Endothelial cell of umbilical vein (primary cell): ENCODE measurements at regions not wholly inside any gene's neighbourhood (a gene's known extent, or its start where the extent isn't known, plus 50 kb on each side); places are given as distances from the start of the nearest gene placed in this dataset.

Source experiments
- BruUV-seq: library from RNA; stranded (reverse); fragments of 400-500 nt; replicated peaks from 2 replicates; lab custom pipeline; 2021; lab: Mats Ljungman, UMichigan
- CTCF ChIA-PET: fragments of 300-600, 350-600 bp; sonication (Branson Sonifier 250); formaldehyde crosslinking; loops from one replicate; lab custom pipeline; 2021; ENCODE audit warnings: antibody characterized with exemption, inconsistent platforms; lab: Charles Lee
- POLR2A ChIA-PET: fragments of 300-600, 350-600 bp; sonication (Branson Sonifier 250); formaldehyde crosslinking; loops from one replicate; lab custom pipeline; 2021; ENCODE audit warnings: antibody characterized with exemption, inconsistent platforms; lab: Charles Lee
- DNase-seq: peaks from one replicate; pipeline ENCODE4 v3.0.0-alpha.2; 2011; ENCODE audit warnings: low read depth, low spot score
- FAIRE-seq: peaks from 2 replicates; lab custom pipeline; 2011; peaks lifted over from hg19 to GRCh38; lab: Jason Lieb, UNC
- H2AFZ ChIP-seq: 2 replicates; pipeline ENCODE4 v1.6.0; 2012; ENCODE audit warnings: low read depth, low read length, control low read depth, inconsistent platforms
- H3K27ac ChIP-seq: 2 replicates; pipeline ENCODE4 v1.5.1; 2011; ENCODE audit warnings: low read depth, mild to moderate bottlenecking, control low read depth, low read length, moderate library complexity; ENCODE audit not compliant: insufficient read depth
- H3K27me3 ChIP-seq, 2 experiments: 2 replicates each; pipeline versions ENCODE4 v1.6.0 to v1.6.1; 2011; ENCODE audit warnings: low read length in 2 of 2, mixed read lengths in 1 of 2; ENCODE audit not compliant: control insufficient read depth in 2 of 2, insufficient read depth in 2 of 2
- H3K36me3 ChIP-seq, 2 experiments: 2 replicates in 1 of 2; 3 replicates in 1 of 2; pipeline ENCODE4 v1.5.1; 2011; ENCODE audit warnings: low read length in 2 of 2, mild to moderate bottlenecking in 1 of 2, moderate library complexity in 1 of 2; ENCODE audit not compliant: control insufficient read depth in 2 of 2, insufficient read depth in 2 of 2; ENCODE audit errors: extremely low read depth in 1 of 2
- H3K4me1 ChIP-seq: 3 replicates; pipeline ENCODE4 v1.5.1; 2011; ENCODE audit warnings: mild to moderate bottlenecking, low read length; ENCODE audit not compliant: control insufficient read depth, insufficient read depth; ENCODE audit errors: extremely low read depth
- H3K4me2 ChIP-seq: 2 replicates; pipeline ENCODE4 v1.6.1; 2011; ENCODE audit warnings: low read length, control low read depth, mixed read lengths; ENCODE audit not compliant: insufficient read depth
- H3K4me3 ChIP-seq, 3 experiments: fragments of 200-600 bp in 1 of 3; sonication (generic), shearing (Covaris generic) in 1 of 3; replicated peaks in 1 of 3; 2 replicates each; pipeline ENCODE4 v1.5.1; 2011 to 2016; ENCODE audit warnings: control low read depth in 3 of 3, low read length in 3 of 3, mild to moderate bottlenecking in 2 of 3, inconsistent platforms in 1 of 3, low read depth in 1 of 3, moderate library complexity in 1 of 3; ENCODE audit not compliant: insufficient read depth in 1 of 3
- H3K79me2 ChIP-seq: 2 replicates; pipeline ENCODE4 v1.6.0; 2012; ENCODE audit warnings: low read length, inconsistent platforms; ENCODE audit not compliant: control insufficient read depth, insufficient read depth
- H3K9ac ChIP-seq: replicated peaks from 2 replicates; pipeline ENCODE3; 2011; ENCODE audit warnings: low read length, control low read depth; ENCODE audit not compliant: insufficient read depth; ENCODE audit errors: extremely low read depth
- H3K9me1 ChIP-seq: replicated peaks from 3 replicates; pipeline ENCODE4 v1.6.0; 2011; ENCODE audit warnings: mild to moderate bottlenecking, low read length; ENCODE audit not compliant: control insufficient read depth, insufficient read depth; ENCODE audit errors: extremely low read depth
- H3K9me3 ChIP-seq: replicated peaks from 2 replicates; pipeline ENCODE4 v1.5.1; 2012; ENCODE audit warnings: low read length, inconsistent platforms; ENCODE audit not compliant: control insufficient read depth, insufficient read depth
- H4K20me1 ChIP-seq: replicated peaks from 2 replicates; pipeline ENCODE3; 2011; ENCODE audit warnings: mild to moderate bottlenecking, low read length; ENCODE audit not compliant: control insufficient read depth, insufficient read depth; ENCODE audit errors: extremely low read depth
- EZH2 ChIP-seq: IDR thresholded peaks from 2 replicates; pipeline ENCODE4 v1.6.1; 2012; ENCODE audit warnings: borderline replicate concordance, low read depth, mild to moderate bottlenecking, moderate library complexity, low read length, inconsistent platforms; ENCODE audit not compliant: severe bottlenecking
- FOS ChIP-seq: IDR thresholded peaks from 2 replicates; pipeline ENCODE4 v1.6.1; 2011; ENCODE audit warnings: mild to moderate bottlenecking, low read length, moderate library complexity, borderline replicate concordance; ENCODE audit not compliant: insufficient read depth
- GATA2 ChIP-seq: IDR thresholded peaks from 2 replicates; pipeline ENCODE4 v1.7.0; 2011; ENCODE audit warnings: low read depth, mild to moderate bottlenecking, moderate library complexity, mixed read lengths, low read length; ENCODE audit not compliant: insufficient read length, insufficient read depth
- JUN ChIP-seq: IDR thresholded peaks from 2 replicates; pipeline ENCODE4 v1.6.1; 2011; ENCODE audit warnings: borderline replicate concordance, low read depth; ENCODE audit not compliant: insufficient read length, insufficient read depth
- MYC ChIP-seq: IDR thresholded peaks from one replicate; pipeline ENCODE4 v1.6.1; 2011; ENCODE audit warnings: mild to moderate bottlenecking, low read depth, low read length
- POLR2A ChIP-seq: IDR thresholded peaks from 2 replicates; pipeline ENCODE4 v1.6.1; 2012; ENCODE audit warnings: low read depth, mild to moderate bottlenecking, control low read depth, low read length
- POLR2AphosphoS5 ChIP-seq: IDR thresholded peaks from 2 replicates; pipeline ENCODE4 v1.6.1; 2012; ENCODE audit warnings: low read depth, mild to moderate bottlenecking, control low read depth, low read length, moderate library complexity; ENCODE audit not compliant: insufficient read depth
- dilution Hi-C: fragments of 300-500 bp; cut with MboI; formaldehyde crosslinking; loops from one replicate; pipeline ENCODE4 v1.15.0; 2019; ENCODE audit warnings: low sequenced_read_pairs; ENCODE audit not compliant: extremely low pct_ligation_motif_present
- intact Hi-C: fragments of 100-400 bp; cut with micrococcal nuclease; formaldehyde crosslinking; loops from one replicate; pipeline ENCODE4 v1.10.0; 2022
- TF ChIP-seq, protein P1 (sequence below): IDR thresholded peaks from 2 replicates; pipeline ENCODE4 v1.6.1; 2011; ENCODE audit not compliant: insufficient read depth, insufficient read length
- TF ChIP-seq, protein P2 (sequence below), 2 donors: IDR thresholded peaks; 1 replicate in 1 of 2; 2 replicates in 1 of 2; pipeline ENCODE4 v1.5.1; 2011; ENCODE audit warnings: low read length in 2 of 2, mild to moderate bottlenecking in 2 of 2, moderate library complexity in 2 of 2, control low read depth in 1 of 2, inconsistent platforms in 1 of 2, low read depth in 1 of 2; ENCODE audit not compliant: insufficient read depth in 1 of 2; ENCODE audit errors: extremely low read depth in 1 of 2

DNA sequence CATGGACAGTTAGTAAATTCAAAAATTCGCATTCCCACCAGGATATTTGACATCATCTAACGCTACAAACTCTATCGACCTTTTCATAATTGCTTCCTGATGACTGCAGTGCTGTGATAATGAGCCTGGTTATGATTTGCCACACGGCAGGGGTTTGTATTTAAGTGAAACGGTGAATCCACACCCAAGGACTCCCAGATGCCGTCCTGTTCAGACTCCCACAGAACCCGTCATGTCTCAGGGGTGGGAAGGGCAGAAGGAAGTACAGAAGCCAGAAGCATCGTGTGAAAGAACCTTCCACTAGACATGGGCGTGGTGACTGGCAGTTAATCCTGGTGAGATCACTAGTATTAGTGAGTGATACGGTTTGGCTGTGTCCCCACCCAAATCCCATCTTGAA, 91.2 kb upstream of the TMEM18 start:
- Histone ChIP-seq H3K79me2 (no peaks in the 10 kb centered on the region), H3K9me3 (peaks cover 9% of the 10 kb centered on the region), H3K9me1 (no peaks in the 10 kb centered on the region), H3K27ac (no peak overlapping the region), H2AFZ (no peak overlapping the region), H3K4me2 (no peak overlapping the region), H3K9ac (no peak overlapping the region), H4K20me1 (no peaks in the 10 kb centered on the region), H3K4me1 (no peaks in the 10 kb centered on the region), H3K4me3 (no peak overlapping the region), H3K27me3 (no peaks in the 10 kb centered on the region), H3K36me3 (no peaks in the 10 kb centered on the region)
- no peak for FAIRE-seq
- dilution Hi-C loops (no loop called here), intact Hi-C loops (no loop called here)
- ChIA-PET POLR2A (no interaction called here), CTCF (no interaction called here)
- no peak for DNase-seq
- TF ChIP-seq, protein P1, sequence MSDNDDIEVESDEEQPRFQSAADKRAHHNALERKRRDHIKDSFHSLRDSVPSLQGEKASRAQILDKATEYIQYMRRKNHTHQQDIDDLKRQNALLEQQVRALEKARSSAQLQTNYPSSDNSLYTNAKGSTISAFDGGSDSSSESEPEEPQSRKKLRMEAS = no peak
- TF ChIP-seq MYC = no peak
- TF ChIP-seq POLR2A = no peak
- TF ChIP-seq, protein P2, sequence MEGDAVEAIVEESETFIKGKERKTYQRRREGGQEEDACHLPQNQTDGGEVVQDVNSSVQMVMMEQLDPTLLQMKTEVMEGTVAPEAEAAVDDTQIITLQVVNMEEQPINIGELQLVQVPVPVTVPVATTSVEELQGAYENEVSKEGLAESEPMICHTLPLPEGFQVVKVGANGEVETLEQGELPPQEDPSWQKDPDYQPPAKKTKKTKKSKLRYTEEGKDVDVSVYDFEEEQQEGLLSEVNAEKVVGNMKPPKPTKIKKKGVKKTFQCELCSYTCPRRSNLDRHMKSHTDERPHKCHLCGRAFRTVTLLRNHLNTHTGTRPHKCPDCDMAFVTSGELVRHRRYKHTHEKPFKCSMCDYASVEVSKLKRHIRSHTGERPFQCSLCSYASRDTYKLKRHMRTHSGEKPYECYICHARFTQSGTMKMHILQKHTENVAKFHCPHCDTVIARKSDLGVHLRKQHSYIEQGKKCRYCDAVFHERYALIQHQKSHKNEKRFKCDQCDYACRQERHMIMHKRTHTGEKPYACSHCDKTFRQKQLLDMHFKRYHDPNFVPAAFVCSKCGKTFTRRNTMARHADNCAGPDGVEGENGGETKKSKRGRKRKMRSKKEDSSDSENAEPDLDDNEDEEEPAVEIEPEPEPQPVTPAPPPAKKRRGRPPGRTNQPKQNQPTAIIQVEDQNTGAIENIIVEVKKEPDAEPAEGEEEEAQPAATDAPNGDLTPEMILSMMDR (IDR thresholded peaks at IDR 0.05; ENCODE audit: extremely low read depth in 1 of 2, insufficient read depth in 1 of 2, low read depth in 1 of 2, low read length in 2 of 2) = no peak
- TF ChIP-seq GATA2 = no peak
- no peak for TF ChIP-seq JUN
- TF ChIP-seq POLR2AphosphoS5 = no peak
- TF ChIP-seq EZH2 = no peak
- no peak for TF ChIP-seq FOS
- no TSS peak for BruUV-seq
